Activated CD8-positive, alpha-beta T cell treated with anti-CD3 and anti-CD28 coated beads for 36 hours (primary cell): ENCODE measurements at regions not wholly inside any gene's neighbourhood (a gene's known extent, or its start where the extent isn't known, plus 50 kb on each side); places are given as distances from the start of the nearest gene placed in this dataset.

Source experiments
- ATAC-seq: fragments of 200-7000 bp; cut with Tn5 transposase; one replicate; pipeline ENCODE4 v1.10.0; 2021; ENCODE audit warnings: mild to moderate bottlenecking, moderate library complexity
- CTCF ChIA-PET: fragments of 350-600 bp; sonication (Branson Sonifier 250); formaldehyde crosslinking; loops from one replicate; lab custom pipeline; 2021; ENCODE audit warnings: antibody characterized with exemption; lab: Charles Lee
- POLR2A ChIA-PET: fragments of 350-600 bp; sonication (Branson Sonifier 250); formaldehyde crosslinking; loops from one replicate; lab custom pipeline; 2021; ENCODE audit warnings: antibody characterized with exemption; lab: Charles Lee
- DNase-seq: peaks from one replicate; pipeline ENCODE4 v3.0.0-alpha.2; 2020
- H3K27ac Mint-ChIP-seq: one replicate; pipeline ENCODE4 v1.8.0; 2021; ENCODE audit warnings: mild to moderate bottlenecking, mixed read lengths
- H3K27me3 Mint-ChIP-seq: one replicate; pipeline ENCODE4 v1.8.0; 2021; ENCODE audit warnings: mixed read lengths
- H3K36me3 Mint-ChIP-seq: one replicate; pipeline ENCODE4 v1.8.0; 2021; ENCODE audit warnings: low read depth, mixed read lengths
- H3K4me1 Mint-ChIP-seq: one replicate; pipeline ENCODE4 v1.8.0; 2021; ENCODE audit warnings: low read depth, mixed read lengths
- H3K4me3 Mint-ChIP-seq: one replicate; pipeline ENCODE4 v1.8.0; 2021; ENCODE audit warnings: mild to moderate bottlenecking, moderate library complexity, mixed read lengths
- H3K9me3 Mint-ChIP-seq: one replicate; pipeline ENCODE4 v1.8.0; 2021; ENCODE audit warnings: mixed read lengths
- CTCF ChIP-seq: fragments of 200-600 bp; IDR thresholded peaks from one replicate; pipeline ENCODE4 v1.8.0; 2022; ENCODE audit warnings: antibody characterized with exemption, mild to moderate bottlenecking
- intact Hi-C: fragments of 100-400 bp; cut with micrococcal nuclease; formaldehyde crosslinking; loops from one replicate; pipeline ENCODE4 v1.10.0; 2022

- no peak for DNase-seq
- no peak overlapping the region for H3K27ac Mint-ChIP-seq
- ATAC-seq: no peak
- H3K36me3 Mint-ChIP-seq: no peaks in the 10 kb centered on the region
- intact Hi-C loops: no loop called here
- H3K4me3 Mint-ChIP-seq: no peak overlapping the region
- H3K9me3 Mint-ChIP-seq: no peaks in the 10 kb centered on the region
- H3K4me1 Mint-ChIP-seq: no peaks in the 10 kb centered on the region
- POLR2A ChIA-PET: no interaction called here
- no peak for TF ChIP-seq CTCF
- no peaks in the 10 kb centered on the region for H3K27me3 Mint-ChIP-seq
- CTCF ChIA-PET: no interaction called here
Measured at GRCh38 chr2:2868085-2868484, 509.5 kb downstream of the EIPR1 start.

DNA sequence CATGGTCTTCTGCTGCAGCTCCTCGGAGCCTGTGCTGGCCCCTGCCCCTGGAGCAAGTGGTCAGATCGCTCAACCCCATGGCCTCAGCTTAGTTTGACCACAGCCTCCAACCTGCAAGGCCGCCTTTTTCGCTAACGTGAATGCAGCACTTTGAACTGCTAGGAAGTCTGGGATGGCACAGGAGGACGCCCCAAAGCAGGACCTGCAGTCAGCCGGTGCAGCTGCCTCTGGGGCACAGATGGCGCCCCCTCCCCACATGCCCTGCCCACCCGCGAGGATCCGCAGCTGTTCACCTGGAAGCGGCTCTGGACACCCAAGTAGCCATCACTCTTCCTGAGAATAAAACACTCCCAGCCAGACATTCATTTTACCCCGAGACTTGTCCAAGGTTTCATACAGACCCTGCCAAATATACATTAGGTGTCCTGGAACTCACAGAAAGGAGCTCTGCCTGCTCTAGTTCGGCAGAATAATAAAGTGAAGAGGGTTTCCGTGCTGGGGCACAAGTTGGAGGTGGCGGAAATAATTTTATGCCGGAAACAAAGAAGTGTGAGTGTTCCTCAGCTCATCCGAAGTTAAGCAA, 510.1 kb downstream of the EIPR1 start:
- no peak for TF ChIP-seq CTCF
- H3K4me1 Mint-ChIP-seq: no peaks in the 10 kb centered on the region
- H3K4me3 Mint-ChIP-seq: no peak overlapping the region
- ATAC-seq (no peak), DNase-seq (no peak)
- intact Hi-C loops: no loop called here
- H3K9me3 Mint-ChIP-seq: no peaks in the 10 kb centered on the region
- no peak overlapping the region for H3K27ac Mint-ChIP-seq
- H3K27me3 Mint-ChIP-seq: no peaks in the 10 kb centered on the region
- CTCF ChIA-PET: no interaction called here
- POLR2A ChIA-PET: no interaction called here
- no peaks in the 10 kb centered on the region for H3K36me3 Mint-ChIP-seq

DNA sequence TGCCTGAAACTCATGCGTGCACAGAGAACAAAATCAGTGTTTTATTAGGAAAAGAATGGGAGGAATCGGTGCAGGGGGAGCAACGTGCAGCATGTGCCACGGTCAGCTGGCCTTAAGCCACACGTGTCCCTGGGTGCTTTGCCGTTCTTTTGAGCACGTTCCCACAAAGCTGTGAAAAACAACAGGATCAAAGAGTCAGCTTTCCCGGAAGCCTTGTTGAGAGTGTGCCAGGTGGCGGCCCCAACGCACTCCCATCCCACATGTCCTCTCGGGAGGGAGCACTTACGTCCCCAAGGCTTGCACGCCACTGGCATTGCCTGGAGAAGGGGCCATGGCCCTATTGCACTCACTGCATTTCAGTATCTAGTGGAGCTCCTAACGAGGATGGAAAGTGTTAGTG, 511.2 kb downstream of the EIPR1 start:
- intact Hi-C loops: no loop called here

GRCh38 chr2:2862386-2862785, 515.2 kb downstream of the EIPR1 start:
- Mint-ChIP-seq H3K9me3 (no peaks in the 10 kb centered on the region), H3K4me3 (no peak overlapping the region), H3K27me3 (no peaks in the 10 kb centered on the region), H3K36me3 (no peaks in the 10 kb centered on the region), H3K27ac (no peak overlapping the region), H3K4me1 (no peaks in the 10 kb centered on the region)
- ChIA-PET CTCF (no interaction called here), POLR2A (no interaction called here)
- ATAC-seq: no peak
- intact Hi-C loops: no loop called here
- DNase-seq: no peak
- TF ChIP-seq CTCF: no peak

More for the DNA sequence above, 511.2 kb downstream of the EIPR1 start:
- Mint-ChIP-seq H3K4me3 (no peak overlapping the region), H3K27me3 (no peaks in the 10 kb centered on the region), H3K9me3 (no peaks in the 10 kb centered on the region), H3K36me3 (no peaks in the 10 kb centered on the region), H3K27ac (no peak overlapping the region), H3K4me1 (no peaks in the 10 kb centered on the region)
- no peak for DNase-seq
- ChIA-PET POLR2A (no interaction called here), CTCF (no interaction called here)
- TF ChIP-seq CTCF: no peak
- no peak for ATAC-seq

GRCh38 chr2:2861666-2862240, 515.9 kb downstream of the EIPR1 start:
- Mint-ChIP-seq H3K4me1 (no peaks in the 10 kb centered on the region), H3K4me3 (no peak overlapping the region), H3K9me3 (no peaks in the 10 kb centered on the region), H3K27ac (no peak overlapping the region), H3K27me3 (no peaks in the 10 kb centered on the region), H3K36me3 (no peaks in the 10 kb centered on the region)
- intact Hi-C loops: no loop called here
- no peak for ATAC-seq
- no peak for DNase-seq
- ChIA-PET POLR2A (no interaction called here), CTCF (no interaction called here)
- TF ChIP-seq CTCF: no peak
